CD4-positive, alpha-beta T cell treated with Interferon gamma for 1 hour (primary cell): ENCODE measurements at regions not wholly inside any gene's neighbourhood (a gene's known extent, or its start where the extent isn't known, plus 50 kb on each side); places are given as distances from the start of the nearest gene placed in this dataset.
A peak's percentile ranks its signal among the peaks of the same experiment; 100 is the strongest.
"Not testable (repeated sequence)": the region's sequence is repeated elsewhere in the genome, so short reads cannot be mapped to it uniquely, and the experiment has no call there.

Experiments
- DNase-seq: peaks from one replicate; pipeline ENCODE4 v3.0.0-alpha.2; 2020

DNA sequence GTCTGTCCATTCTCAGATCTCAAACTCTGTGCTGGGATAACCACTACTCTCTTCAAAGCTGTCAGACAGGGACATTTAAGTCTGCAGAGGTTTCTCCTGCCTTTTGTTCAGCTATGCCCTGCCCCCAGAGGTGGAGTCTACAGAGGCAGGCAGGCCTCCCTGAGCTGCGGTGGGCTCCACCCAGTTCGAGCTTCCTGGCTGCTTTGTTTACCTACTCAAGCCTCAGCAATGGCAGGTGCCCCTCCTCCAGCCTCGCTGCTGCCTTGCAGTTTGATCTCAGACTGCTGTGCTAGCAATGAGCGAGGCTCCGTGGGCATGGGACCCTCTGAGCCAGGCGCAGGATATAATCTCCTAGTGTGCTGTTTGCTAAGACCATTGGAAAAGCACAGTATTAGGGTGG is 53.1 kb upstream of the HUNK start:
- not testable (repeated sequence) for DNase-seq

DNA sequence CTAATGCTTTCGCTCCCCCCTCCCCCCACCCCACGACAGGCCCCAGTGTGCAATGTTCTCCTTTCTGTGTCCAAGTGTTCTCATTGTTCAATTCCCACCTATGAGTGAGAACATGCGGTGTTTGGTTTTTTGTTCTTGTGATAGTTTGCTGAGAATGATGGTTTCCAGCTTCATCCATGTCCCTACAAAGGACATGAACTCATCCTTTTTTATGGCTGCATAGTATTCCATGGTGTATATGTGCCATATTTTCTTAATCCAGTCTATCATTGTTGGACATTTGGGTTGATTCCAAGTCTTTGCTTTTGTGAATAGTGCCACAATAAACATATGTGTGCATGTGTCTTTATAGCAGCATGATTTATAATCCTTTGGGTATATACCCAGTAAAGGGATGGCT is 58.5 kb upstream of the HUNK start:
- not testable (repeated sequence) for DNase-seq

DNA sequence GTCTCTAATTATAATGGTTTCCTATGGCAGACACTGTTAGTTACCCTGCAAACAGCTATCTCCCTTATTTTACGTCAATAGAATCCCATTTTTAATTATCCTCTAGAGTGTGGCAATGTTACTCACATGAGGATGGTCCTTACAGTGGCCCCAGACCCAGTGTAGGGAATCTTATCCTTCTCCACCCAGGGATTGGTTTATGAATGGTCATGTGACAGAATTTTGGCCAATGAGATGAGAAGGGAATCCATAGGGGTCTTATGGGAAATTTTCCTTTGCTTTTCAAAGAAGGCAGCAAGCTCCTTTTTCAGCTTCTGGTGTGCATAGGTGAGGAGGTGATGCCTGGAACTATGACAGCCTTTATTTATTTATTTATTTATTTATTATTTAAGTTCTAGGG is 59.0 kb upstream of the HUNK start:
- no peak for DNase-seq

DNA sequence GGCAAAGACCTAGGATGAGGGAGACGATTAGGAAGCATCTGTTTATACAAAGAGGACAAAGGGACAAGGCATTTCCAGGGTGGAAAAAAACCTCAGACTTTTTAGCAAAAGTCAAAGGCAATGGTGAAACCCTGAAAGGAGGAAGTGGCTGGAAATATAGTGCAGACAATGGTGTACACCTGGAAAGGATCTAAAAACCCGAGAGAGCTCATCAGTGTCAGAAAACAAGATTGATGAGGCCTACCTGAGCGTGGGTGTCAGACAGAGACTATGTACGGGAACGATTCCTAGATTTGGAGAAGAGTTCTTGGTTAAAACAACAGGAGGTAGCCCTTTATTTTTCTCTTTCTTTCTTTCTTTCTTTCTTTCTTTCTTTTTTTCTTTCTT is 68.8 kb upstream of the HUNK start:
- DNase-seq, result no peak

DNA sequence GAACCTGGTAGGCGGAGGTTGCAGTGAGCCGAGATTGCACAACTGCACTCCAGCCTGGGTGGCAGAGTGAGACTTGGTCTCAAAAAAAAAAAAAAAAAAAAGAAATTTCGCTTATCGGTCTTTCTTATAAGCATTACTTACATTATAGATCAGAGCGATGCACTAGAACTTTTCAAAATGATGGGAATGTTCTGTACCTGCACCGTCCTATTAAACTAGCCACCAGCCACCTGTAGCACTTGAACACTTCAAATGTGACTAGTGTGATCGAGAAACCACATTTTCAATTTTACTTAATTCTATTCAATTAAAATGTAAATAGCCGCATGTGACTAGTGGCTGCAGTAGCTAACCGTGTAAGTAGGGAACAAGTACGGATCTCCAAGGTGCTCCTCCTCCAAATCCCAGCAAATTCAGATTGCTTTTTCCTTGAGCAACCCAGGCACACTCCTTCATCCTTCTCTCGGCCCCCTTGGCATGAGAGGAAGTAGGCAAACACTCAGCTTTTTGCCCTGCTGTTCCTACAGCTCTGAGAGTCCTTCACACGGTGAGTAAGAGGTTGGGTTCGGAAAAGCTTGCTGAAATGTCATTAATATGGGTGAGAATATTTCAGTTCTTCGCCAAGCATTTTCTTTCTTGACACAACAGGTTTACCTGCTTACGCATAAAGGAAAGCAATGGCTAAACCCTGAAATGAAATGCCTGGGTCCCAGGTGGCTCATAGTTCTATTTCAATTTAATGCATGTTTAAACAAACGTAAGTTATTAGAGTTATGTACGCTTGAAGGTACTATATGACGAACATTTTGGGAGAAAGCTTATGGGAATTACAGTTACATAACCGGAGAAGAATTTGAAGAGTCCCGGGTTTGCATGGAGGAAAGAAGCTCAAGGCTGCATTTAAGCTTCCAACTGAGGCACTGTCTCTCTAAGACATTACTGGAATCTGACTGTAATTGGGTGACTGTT is 69.5 kb upstream of the HUNK start:
- DNase-seq, result no peak

DNA sequence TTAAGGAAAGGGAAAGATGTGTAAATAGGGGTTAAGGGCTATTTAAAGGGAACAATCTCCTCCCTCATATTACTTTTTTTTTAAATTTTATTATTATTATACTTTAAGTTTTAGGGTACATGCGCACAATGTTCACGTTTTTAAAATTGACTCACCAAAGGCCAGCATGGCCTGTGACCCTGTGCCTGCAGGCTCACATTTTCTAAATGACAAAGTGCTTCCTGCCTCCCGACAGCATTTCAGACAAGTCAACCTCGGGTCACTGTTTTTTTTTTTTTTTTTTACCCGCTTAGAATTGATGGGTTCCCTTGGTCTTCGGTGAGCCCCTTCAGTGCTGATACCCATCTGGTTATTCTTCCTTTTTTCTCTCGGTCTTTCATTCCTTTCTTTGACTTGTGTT is 70.4 kb upstream of the SCAF4 start:
- DNase-seq, result no peak

DNA sequence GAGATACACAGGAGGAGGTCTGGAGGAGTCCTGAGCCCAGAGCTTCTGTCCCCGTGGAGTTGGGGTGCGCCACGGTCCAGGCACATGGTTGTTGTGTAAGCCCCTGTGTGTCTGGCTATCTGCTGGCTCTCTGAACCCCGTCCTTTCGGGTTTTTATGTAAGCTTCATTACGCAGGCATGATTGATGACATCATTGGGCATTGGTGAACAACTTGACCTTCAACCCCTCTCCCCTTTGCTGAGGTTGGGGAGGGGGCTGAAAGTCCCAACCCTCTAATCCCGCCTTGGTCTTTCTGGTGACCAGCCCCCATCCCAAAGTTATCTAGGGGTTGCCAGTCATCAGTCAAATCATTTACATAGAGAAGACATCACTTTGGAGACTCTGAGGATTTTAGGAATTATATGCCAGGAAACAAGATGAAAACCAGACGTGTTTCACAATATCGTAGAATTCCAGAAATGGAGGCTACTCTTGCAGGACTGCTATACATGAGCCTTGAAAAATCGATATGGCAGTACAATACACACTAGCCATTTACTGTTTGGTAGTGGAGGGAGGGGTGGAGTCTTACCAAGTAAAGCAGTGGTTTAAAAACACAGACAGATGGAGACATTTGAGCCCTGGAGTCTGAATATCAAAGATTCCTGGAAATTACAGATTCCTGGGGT is 69.8 kb upstream of the SCAF4 start:
- no peak for DNase-seq

DNA sequence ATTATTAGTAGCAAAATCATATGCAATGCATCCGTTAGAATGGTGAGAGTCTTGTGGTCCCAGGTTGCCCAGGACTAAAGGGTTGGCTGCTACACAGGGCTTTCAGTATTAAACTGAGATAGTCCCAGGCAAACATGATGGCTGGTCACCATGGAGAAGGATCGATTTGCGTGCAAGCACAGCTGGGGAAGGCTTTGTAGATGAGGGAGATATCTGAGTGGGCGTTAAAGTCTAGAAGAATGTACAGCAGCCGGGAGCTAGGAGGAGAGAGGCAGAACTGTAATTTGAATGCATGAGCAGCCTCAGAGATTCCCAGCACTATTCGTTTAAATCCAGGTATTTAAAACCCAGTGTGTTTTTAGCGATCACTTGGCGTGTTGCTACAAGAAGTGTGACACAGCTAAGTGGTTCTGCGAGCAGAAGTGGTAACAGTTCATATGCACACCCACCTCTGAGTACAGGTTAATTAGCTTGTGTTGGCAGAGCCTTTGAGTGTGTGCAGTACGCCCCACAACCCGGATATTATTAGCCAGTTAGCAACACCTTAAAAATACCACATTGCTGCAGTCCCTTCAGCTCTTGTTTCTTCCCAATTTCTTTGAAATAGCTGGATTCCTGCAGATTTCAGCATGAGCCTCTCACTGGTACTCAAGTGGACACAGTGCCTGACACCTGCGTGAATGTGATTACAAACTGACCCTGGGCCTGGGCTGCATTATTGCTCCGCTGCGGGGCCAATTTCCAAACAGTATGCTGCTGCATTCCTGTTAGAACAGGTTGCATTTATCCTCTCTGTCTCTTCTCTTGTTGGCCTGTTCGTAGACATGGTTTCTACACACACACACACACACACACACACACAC is 67.2 kb upstream of the SCAF4 start:
- no peak for DNase-seq

DNA sequence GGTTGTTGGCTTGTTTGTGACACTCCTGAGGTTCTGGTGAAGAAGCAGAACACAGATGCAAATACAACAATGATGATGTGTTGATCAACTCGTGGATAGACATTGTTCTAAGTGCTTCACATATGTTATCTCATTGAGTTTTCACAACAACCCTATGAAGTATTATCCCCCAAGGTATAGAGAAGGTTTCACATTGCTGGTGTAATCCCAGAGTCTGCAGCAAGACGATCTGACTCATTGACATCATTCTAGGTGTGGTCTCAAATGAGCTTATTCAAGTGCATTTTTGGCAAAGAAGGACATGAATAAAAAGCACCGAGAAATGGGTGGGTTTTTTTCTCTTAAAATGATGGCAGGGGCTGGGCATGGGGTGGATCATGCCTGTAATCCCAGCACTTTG is 64.1 kb upstream of the SCAF4 start:
- no peak for DNase-seq

DNA sequence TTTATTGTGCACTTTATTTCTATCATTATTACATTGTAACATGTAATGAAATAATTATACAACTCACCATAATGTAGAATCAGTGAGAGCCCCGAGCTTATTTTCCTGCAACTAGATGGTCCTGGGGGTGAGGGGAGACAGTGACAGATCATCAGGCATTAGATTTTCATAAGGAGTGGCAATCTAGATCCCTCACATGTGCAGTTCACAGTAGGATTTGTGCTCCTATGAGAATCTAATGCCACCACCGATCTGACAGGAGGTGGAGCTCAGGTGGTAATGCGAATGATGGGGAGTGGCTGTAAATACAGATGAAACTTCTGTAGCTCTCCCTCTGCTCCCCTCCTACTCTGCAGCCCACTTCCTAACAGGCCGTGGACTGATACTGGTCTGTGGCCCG is 58.5 kb upstream of the SCAF4 start:
- DNase-seq, result not testable (repeated sequence)

DNA sequence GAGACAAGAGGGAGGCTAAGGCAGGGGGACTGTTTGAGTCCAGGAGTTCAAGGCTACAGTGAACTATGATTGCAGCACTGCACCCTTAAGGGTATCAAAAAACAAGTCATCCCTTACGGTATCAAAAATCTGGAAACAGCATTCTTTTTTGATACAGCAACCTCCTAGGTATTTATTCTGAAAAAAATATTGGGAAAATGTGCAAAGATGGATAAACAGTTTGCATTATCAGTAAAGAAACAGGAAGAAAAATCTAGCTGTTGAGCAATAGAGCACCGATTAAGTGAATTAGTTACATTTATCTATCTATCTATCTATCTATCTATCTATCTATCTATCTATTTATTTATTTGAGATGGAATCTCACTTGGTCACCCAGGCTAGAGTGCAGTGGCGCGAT is 56.7 kb upstream of the SCAF4 start:
- DNase-seq, result no peak

DNA sequence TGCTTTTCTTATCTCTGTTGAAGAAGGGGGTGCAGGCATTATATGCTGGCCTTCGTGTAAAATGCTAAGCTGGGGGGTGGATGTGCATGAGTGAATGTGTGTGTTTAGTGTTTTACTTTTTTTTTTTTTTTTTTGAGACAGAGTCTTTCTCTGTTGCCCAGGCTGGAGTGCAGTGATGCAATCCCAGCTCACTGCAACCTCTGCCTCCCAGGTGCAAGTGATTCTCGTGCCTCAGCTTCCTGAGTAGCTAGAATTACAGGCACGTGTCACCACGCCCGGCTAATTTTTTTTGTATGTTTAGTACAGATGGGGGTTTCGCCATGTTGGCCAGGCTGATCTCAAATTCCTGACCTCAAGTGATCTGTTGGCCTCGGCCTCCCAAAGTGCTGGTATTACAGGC is 55.8 kb upstream of the SCAF4 start:
- peak; percentile 3 for DNase-seq

DNA sequence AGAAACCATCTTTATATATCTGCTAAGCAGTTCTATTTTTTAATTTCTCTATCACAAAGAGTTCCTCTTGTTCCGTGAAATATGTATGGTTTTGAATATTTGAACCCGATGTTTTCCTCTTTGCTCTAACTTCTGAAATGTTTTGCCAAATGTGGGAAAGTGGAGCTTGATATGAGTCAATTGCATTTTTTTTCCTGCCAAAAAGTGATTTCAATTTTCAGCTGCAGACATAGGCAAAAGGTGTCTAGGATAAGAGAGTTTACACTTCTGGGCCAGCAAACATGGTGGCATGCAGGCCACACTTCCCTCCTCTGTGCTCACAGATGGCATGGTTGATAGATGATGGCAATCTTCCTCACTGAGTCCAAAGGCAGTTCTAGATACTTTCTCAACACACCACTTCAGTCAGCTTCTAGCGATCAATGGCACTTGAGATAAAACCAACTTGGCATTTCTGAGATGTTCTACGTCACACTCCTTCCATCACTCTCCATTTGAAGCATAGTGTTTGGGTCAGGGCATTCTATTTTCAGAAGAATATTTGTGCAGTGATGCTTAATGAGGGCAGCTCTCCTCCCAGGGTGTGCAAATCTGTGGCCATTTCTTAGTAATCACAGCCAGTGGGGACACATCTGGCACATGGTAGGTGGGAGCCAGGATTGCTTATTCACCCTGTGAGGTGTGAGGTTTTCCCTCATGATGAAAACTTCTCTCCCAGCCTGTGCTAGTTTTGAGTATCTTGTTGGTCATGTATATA is 54.4 kb upstream of the SCAF4 start:
- DNase-seq, result no peak

DNA sequence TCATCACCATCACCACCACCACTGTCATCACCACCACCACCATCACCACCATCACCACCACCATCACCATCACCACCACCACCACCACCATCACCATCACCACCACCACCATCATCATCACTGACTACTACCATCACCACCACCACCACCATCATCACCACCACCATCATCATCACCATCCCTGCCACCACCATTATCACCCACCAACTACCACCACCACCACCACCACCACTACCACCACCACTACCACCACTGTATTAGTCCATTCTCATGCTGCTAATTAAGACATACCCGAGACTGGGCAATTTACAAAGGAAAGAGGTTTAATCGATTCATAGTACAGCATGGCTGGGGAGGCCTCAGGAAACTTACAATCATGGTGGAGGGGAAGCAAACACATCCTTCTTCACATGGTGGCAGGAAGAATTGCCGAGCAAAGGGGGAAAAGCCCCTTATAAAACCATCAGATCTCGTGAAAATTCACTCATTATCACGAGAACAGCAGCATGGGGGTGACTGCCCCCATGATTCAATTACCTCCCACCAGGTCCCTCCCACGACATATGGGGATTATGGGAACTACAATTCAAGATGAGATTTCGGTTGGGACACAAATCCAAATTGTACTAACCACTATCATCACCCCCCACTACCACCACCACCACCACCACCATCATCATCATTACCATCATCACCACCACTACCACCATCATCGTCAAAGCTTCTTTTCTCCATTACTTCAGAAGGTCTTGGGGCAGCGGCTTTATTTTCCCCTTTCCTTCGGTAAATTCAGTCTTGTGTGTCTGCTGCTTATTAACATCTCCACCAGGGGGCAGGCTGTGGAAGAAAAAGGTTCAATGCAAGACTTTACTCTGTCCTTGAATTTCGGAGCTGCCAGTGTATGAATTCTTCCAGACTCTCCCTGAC is 53.6 kb upstream of the SCAF4 start:
- DNase-seq, result peak; percentile 19

DNA sequence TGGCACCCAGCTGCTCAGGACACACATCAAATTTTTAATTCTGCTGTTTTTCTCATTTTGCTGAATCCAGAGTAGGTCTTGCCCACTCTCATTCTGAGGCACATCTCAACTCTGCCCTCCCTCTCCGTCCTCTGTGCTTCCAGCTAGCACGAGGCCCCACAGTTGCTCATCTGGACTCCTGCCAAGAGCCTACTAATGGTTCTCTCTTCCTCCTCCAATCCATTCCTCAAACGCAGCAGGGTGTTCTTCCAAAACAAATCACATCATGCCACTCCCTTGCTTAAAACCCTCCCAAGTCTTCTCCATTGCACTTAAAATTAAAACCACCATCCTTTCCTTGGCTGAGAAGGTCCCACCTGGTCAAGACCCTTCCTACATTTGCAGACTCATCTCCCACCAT is 49.8 kb upstream of the SCAF4 start:
- DNase-seq, result peak; percentile 8
